ENCODE measurements at regions not wholly inside any gene's neighbourhood (a gene's known extent, or its start where the extent isn't known, plus 50 kb on each side); places are given as distances from the start of the nearest gene placed in this dataset.

GRCh38 chr15:31574766-31575165 is 248.1 kb downstream of the KLF13 start:
- TF ChIP-seq POLR2AphosphoS5 (IDR thresholded peaks at IDR 0.05; ENCODE audit: borderline replicate concordance, low read depth, low read length) (no peak), EZH2 (IDR thresholded peaks at IDR 0.05) (no peak), FOXP2 (optimal IDR thresholded peaks at IDR 0.05; ENCODE audit: control extremely low read depth, extremely low read length, insufficient read depth) (no peak)
